ENCODE measurements at regions not wholly inside any gene's neighbourhood (a gene's known extent, or its start where the extent isn't known, plus 50 kb on each side); places are given as distances from the start of the nearest gene placed in this dataset.
A peak's percentile ranks its signal among the peaks of the same experiment; 100 is the strongest.

- TF ChIP-seq CTCF (IDR thresholded peaks at IDR 0.05; ENCODE audit: insufficient read depth, low read depth, low read length), result peak; percentile 74
- no peak overlapping the region for H3K4me3 ChIP-seq (ENCODE audit: low read depth, low read length)
- DNase-seq (ENCODE audit: low read depth), result peak; percentile 80
Observed at GRCh38 chr10:10677479-10677878, 340.2 kb upstream of the CELF2 start.

GRCh38 chr10:10680496-10680895 lies 337.2 kb upstream of the CELF2 start:
- H3K4me3 ChIP-seq (ENCODE audit: low read depth, low read length), result no peak overlapping the region
- TF ChIP-seq CTCF (IDR thresholded peaks at IDR 0.05; ENCODE audit: insufficient read depth, low read depth, low read length), result no peak
- no peak for DNase-seq (ENCODE audit: low read depth)

GRCh38 chr10:10684972-10685371 lies 332.7 kb upstream of the CELF2 start:
- no peak overlapping the region for H3K4me3 ChIP-seq (ENCODE audit: low read depth, low read length)
- no peak for TF ChIP-seq CTCF (IDR thresholded peaks at IDR 0.05; ENCODE audit: insufficient read depth, low read depth, low read length)
- DNase-seq (ENCODE audit: low read depth), result no peak

GRCh38 chr10:10685566-10685965 lies 332.1 kb upstream of the CELF2 start:
- H3K4me3 ChIP-seq (ENCODE audit: low read depth, low read length), result no peak overlapping the region
- no peak for DNase-seq (ENCODE audit: low read depth)
- no peak for TF ChIP-seq CTCF (IDR thresholded peaks at IDR 0.05; ENCODE audit: insufficient read depth, low read depth, low read length)

- no peak for TF ChIP-seq CTCF (IDR thresholded peaks at IDR 0.05; ENCODE audit: insufficient read depth, low read depth, low read length)
- no peak for DNase-seq (ENCODE audit: low read depth)
- no peak overlapping the region for H3K4me3 ChIP-seq (ENCODE audit: low read depth, low read length)
Observed at GRCh38 chr10:10687751-10688150, 329.9 kb upstream of the CELF2 start.

- no peak overlapping the region for H3K4me3 ChIP-seq (ENCODE audit: low read depth, low read length)
- TF ChIP-seq CTCF (IDR thresholded peaks at IDR 0.05; ENCODE audit: insufficient read depth, low read depth, low read length), result no peak
- no peak for DNase-seq (ENCODE audit: low read depth)
Observed at GRCh38 chr10:10699427-10699826, 318.2 kb upstream of the CELF2 start.

GRCh38 chr10:10701084-10701611 lies 316.5 kb upstream of the CELF2 start:
- DNase-seq (ENCODE audit: low read depth), result no peak
- no peak for TF ChIP-seq CTCF (IDR thresholded peaks at IDR 0.05; ENCODE audit: insufficient read depth, low read depth, low read length)

More at GRCh38 chr10:10701084-10701611, 316.5 kb upstream of the CELF2 start:
- no peak overlapping the region for H3K4me3 ChIP-seq (ENCODE audit: low read depth, low read length)
